HG03066 (cell line): ENCODE measurements at regions not wholly inside any gene's neighbourhood (a gene's known extent, or its start where the extent isn't known, plus 50 kb on each side); places are given as distances from the start of the nearest gene placed in this dataset.

Experiments
- ATAC-seq: cut with Tn5 transposase; IDR thresholded peaks from one replicate; pipeline ENCODE4 v1.9.1; 2021; ENCODE audit warnings: low read depth; ENCODE audit not compliant: unreplicated experiment

GRCh38 chr6:164417537-164418261 lies 891.7 kb downstream of the C6orf118 start:
- no peak for ATAC-seq

- ATAC-seq = no peak
Observed at GRCh38 chr6:164415832-164416563, 893.4 kb downstream of the C6orf118 start.

- ATAC-seq = no peak
Observed at GRCh38 chr6:164414695-164415094, 894.7 kb downstream of the C6orf118 start.

GRCh38 chr6:164412566-164412965 lies 896.8 kb downstream of the C6orf118 start:
- ATAC-seq = no peak

GRCh38 chr6:164410017-164410416 lies 899.4 kb downstream of the C6orf118 start:
- ATAC-seq = no peak

- ATAC-seq = no peak
Observed at GRCh38 chr6:164409309-164410009, 899.9 kb downstream of the C6orf118 start.

- ATAC-seq = no peak
Observed at GRCh38 chr6:164408868-164409267, 900.5 kb downstream of the C6orf118 start.

- no peak for ATAC-seq
Observed at GRCh38 chr6:164404812-164405488, 904.5 kb downstream of the C6orf118 start.

GRCh38 chr6:164401871-164402270 lies 907.5 kb downstream of the C6orf118 start:
- ATAC-seq = no peak

GRCh38 chr6:164398647-164399046 lies 910.8 kb downstream of the C6orf118 start:
- no peak for ATAC-seq

- no peak for ATAC-seq
Observed at GRCh38 chr6:164396071-164397047, 913.0 kb downstream of the C6orf118 start.

GRCh38 chr6:164379795-164380194 lies 929.6 kb downstream of the C6orf118 start:
- ATAC-seq = no peak

- no peak for ATAC-seq
Observed at GRCh38 chr6:164378330-164378729, 931.1 kb downstream of the C6orf118 start.

GRCh38 chr6:164377348-164377918 lies 932.0 kb downstream of the C6orf118 start:
- ATAC-seq = no peak

GRCh38 chr6:164370773-164371172 lies 938.6 kb downstream of the C6orf118 start:
- ATAC-seq = no peak

GRCh38 chr6:164359441-164359840 lies 944.9 kb downstream of the QKI start:
- no peak for ATAC-seq

GRCh38 chr6:164359036-164359435 lies 944.5 kb downstream of the QKI start:
- ATAC-seq = no peak

GRCh38 chr6:164356814-164357213 lies 942.3 kb downstream of the QKI start:
- no peak for ATAC-seq

- no peak for ATAC-seq
Observed at GRCh38 chr6:164347455-164347854, 932.9 kb downstream of the QKI start.
